ENCODE measurements at regions not wholly inside any gene's neighbourhood (a gene's known extent, or its start where the extent isn't known, plus 50 kb on each side); places are given as distances from the start of the nearest gene placed in this dataset.

- H3K4me2 ChIP-seq (ENCODE audit: insufficient read depth, low read length): no peak overlapping the region
- intact Hi-C loops (cut with micrococcal nuclease) (no loop called here), dilution Hi-C loops (cut with MboI; ENCODE audit: extremely low pct_ligation_motif_present, low sequenced_read_pairs) (no loop called here)
- no peaks in the 10 kb centered on the region for H4K20me1 ChIP-seq (replicated peaks; ENCODE audit: control insufficient read depth, extremely low read depth, insufficient read depth, low read length)
- no peak for DNase-seq (ENCODE audit: low read depth, low spot score)
- no peaks in the 10 kb centered on the region for H3K79me2 ChIP-seq (ENCODE audit: control insufficient read depth, insufficient read depth, low read length)
- H3K4me3 ChIP-seq (replicated peaks in 1 of 3; ENCODE audit: insufficient read depth in 1 of 3, low read depth in 1 of 3, low read length in 3 of 3): no peak overlapping the region
- no peak overlapping the region for H3K9ac ChIP-seq (replicated peaks; ENCODE audit: extremely low read depth, insufficient read depth, low read length)
- no peak for FAIRE-seq
- no peaks in the 10 kb centered on the region for H3K36me3 ChIP-seq (ENCODE audit: control insufficient read depth in 2 of 2, extremely low read depth in 1 of 2, insufficient read depth in 2 of 2, low read length in 2 of 2)
- POLR2A ChIA-PET: no interaction called here
- no peaks in the 10 kb centered on the region for H3K9me1 ChIP-seq (replicated peaks; ENCODE audit: control insufficient read depth, extremely low read depth, insufficient read depth, low read length)
- no peaks in the 10 kb centered on the region for H3K4me1 ChIP-seq (ENCODE audit: control insufficient read depth, extremely low read depth, insufficient read depth, low read length)
- H3K27ac ChIP-seq (ENCODE audit: insufficient read depth, low read depth, low read length): no peak overlapping the region
- no peak for TF ChIP-seq FOS (IDR thresholded peaks at IDR 0.05; ENCODE audit: borderline replicate concordance, insufficient read depth, low read length)
- no peak for TF ChIP-seq MYC (IDR thresholded peaks at IDR 0.05; ENCODE audit: low read depth, low read length)
- TF ChIP-seq JUN (IDR thresholded peaks at IDR 0.05; ENCODE audit: borderline replicate concordance, insufficient read depth, insufficient read length, low read depth): no peak
- no peak for TF ChIP-seq GATA2 (IDR thresholded peaks at IDR 0.05; ENCODE audit: insufficient read depth, insufficient read length, low read depth, low read length)
- TF ChIP-seq POLR2A (IDR thresholded peaks at IDR 0.05; ENCODE audit: low read depth, low read length): no peak
- CTCF ChIA-PET: no interaction called here
- H2AFZ ChIP-seq (ENCODE audit: low read depth, low read length): no peak overlapping the region
- no TSS peak for BruUV-seq (replicated peaks)
- no peaks in the 10 kb centered on the region for H3K9me3 ChIP-seq (replicated peaks; ENCODE audit: control insufficient read depth, insufficient read depth, low read length)
- peaks cover 2 to 8% of the 10 kb centered on the region in 2 experiments for H3K27me3 ChIP-seq (ENCODE audit: control insufficient read depth in 2 of 2, insufficient read depth in 2 of 2, low read length in 2 of 2)
Observed at GRCh38 chr9:84187090-84187489, 153.5 kb downstream of the SLC28A3 start.

DNA sequence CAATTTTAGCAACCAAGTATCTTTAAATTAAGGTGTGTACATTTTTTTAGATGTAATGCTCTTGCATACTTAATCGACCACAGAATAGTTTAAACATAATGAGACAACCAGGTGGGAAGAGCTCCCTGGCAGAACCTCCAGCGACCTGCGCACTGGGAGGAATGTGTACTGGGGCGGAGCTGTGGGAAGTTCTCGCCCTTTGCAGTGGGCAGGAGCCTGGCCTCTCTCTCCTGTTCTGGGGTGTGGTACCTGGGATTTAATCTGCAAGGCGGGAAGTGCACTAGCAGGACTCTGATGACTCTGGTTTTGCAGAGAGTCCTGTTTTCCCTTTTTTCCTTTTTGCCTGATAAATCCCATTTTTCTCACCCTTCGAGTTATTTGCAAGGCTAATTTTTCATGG, 150.7 kb downstream of the SLC28A3 start:
- Histone ChIP-seq H3K9me1 (replicated peaks; ENCODE audit: control insufficient read depth, extremely low read depth, insufficient read depth, low read length) (no peaks in the 10 kb centered on the region), H4K20me1 (replicated peaks; ENCODE audit: control insufficient read depth, extremely low read depth, insufficient read depth, low read length) (no peaks in the 10 kb centered on the region), H3K4me1 (ENCODE audit: control insufficient read depth, extremely low read depth, insufficient read depth, low read length) (no peaks in the 10 kb centered on the region), H3K4me3 (replicated peaks in 1 of 3; ENCODE audit: insufficient read depth in 1 of 3, low read depth in 1 of 3, low read length in 3 of 3) (no peak overlapping the region), H3K9ac (replicated peaks; ENCODE audit: extremely low read depth, insufficient read depth, low read length) (no peak overlapping the region), H3K36me3 (ENCODE audit: control insufficient read depth in 2 of 2, extremely low read depth in 1 of 2, insufficient read depth in 2 of 2, low read length in 2 of 2) (no peaks in the 10 kb centered on the region), H3K9me3 (replicated peaks; ENCODE audit: control insufficient read depth, insufficient read depth, low read length) (no peaks in the 10 kb centered on the region), H3K27me3 (ENCODE audit: control insufficient read depth in 2 of 2, insufficient read depth in 2 of 2, low read length in 2 of 2) (peaks cover 2 to 8% of the 10 kb centered on the region in 2 experiments), H2AFZ (ENCODE audit: low read depth, low read length) (no peak overlapping the region), H3K27ac (ENCODE audit: insufficient read depth, low read depth, low read length) (no peak overlapping the region), H3K4me2 (ENCODE audit: insufficient read depth, low read length) (no peak overlapping the region), H3K79me2 (ENCODE audit: control insufficient read depth, insufficient read depth, low read length) (no peaks in the 10 kb centered on the region)
- TF ChIP-seq CTCF (IDR thresholded peaks at IDR 0.05; ENCODE audit: extremely low read depth in 1 of 2, insufficient read depth in 1 of 2, low read depth in 1 of 2, low read length in 2 of 2) (no peak), EZH2 (IDR thresholded peaks at IDR 0.05; ENCODE audit: borderline replicate concordance, low read depth, low read length, severe bottlenecking) (no peak), POLR2A (IDR thresholded peaks at IDR 0.05; ENCODE audit: low read depth, low read length) (no peak)
- DNase-seq (ENCODE audit: low read depth, low spot score) (no peak), FAIRE-seq (no peak)
- dilution Hi-C loops (cut with MboI; ENCODE audit: extremely low pct_ligation_motif_present, low sequenced_read_pairs): no loop called here
- intact Hi-C loops (cut with micrococcal nuclease): no loop called here
- CTCF ChIA-PET: no interaction called here
- POLR2A ChIA-PET: no interaction called here
- BruUV-seq (replicated peaks): no TSS peak

Measured in endothelial cell of umbilical vein (primary cell).